Caki2 (cell line): ENCODE measurements at regions not wholly inside any gene's neighbourhood (a gene's known extent, or its start where the extent isn't known, plus 50 kb on each side); places are given as distances from the start of the nearest gene placed in this dataset.
A peak's percentile ranks its signal among the peaks of the same experiment; 100 is the strongest.

Experiments used
- DNase-seq: peaks from one replicate; pipeline ENCODE4 v3.0.0-alpha.2; 2015; ENCODE audit warnings: low read depth
- in situ Hi-C: cut with HindIII; loops from 2 replicates; pipeline ENCODE4 v1.10.0; 2016; ENCODE audit warnings: low sequenced_read_pairs, low pct_unique_long_range_greater_than_20kb, mixed read lengths

DNA sequence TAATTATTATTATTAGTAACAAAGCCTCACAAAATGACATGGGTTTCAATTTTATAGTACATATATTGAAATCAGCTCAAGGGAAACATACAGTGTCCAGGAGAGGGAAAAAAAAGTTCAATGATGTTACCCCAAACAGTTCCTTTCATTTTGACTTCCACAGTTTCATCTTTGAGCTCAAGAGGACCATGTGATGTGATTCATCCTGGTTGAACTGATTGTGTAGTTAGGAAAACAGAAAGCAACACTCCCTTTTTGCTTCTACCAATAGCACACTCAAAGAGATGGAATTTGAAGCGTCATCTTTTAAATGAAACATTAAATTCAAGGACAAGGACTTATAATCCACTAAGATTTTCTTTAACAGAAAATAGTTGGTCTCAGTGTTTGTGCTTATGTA, 461.0 kb downstream of the FOXG1 start:
- in situ Hi-C loops: no loop called here
- no peak for DNase-seq

DNA sequence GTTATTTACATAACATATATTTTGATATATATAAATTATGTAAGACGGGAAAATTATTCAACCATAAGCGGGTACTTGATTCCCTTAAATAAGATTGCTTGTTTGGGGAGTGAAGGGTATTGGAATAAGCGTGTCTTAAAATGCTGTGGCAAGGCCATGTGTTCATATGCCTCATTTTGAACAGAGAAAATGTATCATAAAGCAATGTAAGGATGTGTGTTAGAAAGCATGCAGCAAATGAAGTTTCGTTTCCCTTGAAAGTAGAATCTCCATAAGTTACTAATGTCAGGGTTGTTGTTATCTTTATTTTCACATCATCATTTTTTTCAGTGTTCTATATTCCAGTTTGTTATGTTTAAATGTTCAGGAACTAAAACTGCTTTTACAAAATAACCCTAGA, 465.6 kb downstream of the FOXG1 start:
- in situ Hi-C loops: no loop called here
- no peak for DNase-seq

DNA sequence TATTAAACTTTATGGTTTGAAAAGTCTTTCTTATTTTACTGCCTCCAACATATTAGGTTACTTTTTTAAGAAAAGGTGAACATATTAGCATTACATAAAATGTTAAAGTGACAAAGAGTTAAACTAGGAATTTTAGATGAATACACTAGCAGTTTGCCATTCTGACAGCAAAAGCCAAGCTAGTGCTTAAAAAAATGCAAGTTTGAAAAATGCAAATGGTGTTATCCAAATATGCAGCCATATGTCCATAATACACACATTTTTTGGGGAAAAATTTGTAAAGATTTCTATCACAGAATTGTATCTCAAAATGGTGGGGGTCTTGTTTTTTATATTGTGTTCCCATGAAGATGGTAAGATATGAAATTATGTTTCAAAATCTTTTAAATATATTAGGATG, 466.1 kb downstream of the FOXG1 start:
- DNase-seq: no peak
- in situ Hi-C loops: no loop called here

DNA sequence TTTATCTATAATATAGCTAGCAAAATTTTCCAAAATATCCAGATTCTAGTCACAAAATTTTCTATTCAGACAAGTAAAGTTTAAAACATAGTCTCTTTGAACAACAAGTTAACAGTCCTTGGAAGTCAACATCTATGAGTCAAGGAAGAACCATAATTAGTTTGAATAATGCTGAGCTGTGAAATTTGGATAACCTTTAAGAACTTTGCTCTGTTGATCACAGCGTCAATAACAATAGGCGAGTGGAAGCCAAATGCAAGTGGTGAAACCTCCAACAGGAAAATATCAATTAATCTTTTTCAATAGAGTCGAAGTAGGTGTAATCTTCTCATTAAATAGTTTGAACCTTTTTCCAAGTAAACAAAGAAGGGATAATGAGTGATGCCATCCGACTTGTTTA, 466.6 kb downstream of the FOXG1 start:
- no peak for DNase-seq
- in situ Hi-C loops: no loop called here

DNA sequence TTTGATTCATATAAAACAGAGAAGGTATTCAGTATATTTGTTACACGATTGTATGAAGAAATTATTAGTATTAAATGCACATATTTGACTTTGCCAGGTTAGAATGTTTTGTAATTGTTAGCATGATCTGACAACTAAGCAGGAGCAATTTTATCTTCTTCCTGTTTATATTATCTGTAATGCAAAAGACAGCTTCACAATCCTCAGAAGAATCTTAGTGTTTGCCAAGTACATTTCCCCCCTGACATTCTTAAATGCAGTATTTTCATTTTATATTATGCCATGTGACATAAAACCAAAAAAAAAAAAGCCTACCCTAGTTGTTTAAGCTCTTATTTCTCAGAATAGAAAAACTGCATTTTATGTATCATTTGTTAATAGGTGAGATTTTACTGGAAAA, 469.4 kb downstream of the FOXG1 start:
- in situ Hi-C loops: no loop called here
- no peak for DNase-seq

DNA sequence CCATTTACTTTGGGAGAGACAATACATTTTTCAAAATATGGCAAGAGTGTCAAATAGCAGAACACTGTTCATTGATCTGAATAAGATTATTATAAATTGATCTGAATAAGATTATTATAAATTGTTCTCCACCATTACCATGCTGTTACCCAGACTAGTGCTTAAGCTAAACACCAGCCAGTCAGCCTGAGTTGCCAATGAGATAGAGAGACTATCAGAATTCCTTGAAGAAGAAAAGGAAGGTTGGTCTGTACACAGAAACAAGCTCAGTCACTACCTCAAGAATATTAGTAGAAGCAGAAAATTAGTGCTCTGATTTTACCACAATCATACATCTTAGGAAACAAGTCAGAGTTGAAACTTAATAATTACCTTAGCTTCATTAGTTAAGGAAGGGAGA, 469.8 kb downstream of the FOXG1 start:
- in situ Hi-C loops: no loop called here
- DNase-seq: no peak

DNA sequence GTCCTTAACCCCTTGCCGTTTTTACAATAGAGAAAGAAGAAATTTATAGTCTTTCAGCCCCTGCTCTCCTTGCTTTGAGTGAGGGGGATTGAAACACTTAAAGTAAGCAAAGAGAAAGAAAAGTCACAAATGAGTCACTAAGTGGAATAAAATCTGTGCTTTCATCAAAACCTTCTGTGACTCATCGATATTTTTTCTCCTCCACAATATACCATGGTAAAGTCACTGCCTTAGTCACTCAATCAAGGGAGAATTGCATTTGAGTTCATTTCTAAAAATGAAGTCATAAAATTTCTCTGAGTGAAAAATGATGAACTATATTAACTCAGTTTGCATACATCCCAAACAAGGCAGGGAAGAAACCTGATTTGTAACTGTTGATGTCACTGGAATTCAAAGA, 470.3 kb downstream of the FOXG1 start:
- DNase-seq: peak; percentile 49
- in situ Hi-C loops: no loop called here

DNA sequence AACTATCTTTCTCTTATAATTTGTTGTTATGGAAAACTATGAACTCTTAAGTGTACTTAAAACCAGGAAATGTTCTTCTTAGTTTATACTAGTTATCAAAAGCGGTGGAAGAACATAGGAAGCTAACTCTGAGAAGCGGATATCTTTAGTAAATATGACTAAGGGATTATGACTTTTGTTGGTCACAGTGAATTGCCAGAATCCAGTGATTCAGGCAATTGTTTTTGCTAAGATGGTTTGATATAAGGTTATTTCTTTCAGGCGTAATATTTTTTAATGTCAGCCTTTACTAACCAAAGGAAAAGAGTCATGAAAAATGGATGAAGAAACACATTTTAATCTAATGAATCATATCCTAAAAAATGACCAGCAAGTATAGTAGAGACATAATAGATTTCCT, 473.5 kb downstream of the FOXG1 start:
- DNase-seq: peak; percentile 18
- in situ Hi-C loops: no loop called here

DNA sequence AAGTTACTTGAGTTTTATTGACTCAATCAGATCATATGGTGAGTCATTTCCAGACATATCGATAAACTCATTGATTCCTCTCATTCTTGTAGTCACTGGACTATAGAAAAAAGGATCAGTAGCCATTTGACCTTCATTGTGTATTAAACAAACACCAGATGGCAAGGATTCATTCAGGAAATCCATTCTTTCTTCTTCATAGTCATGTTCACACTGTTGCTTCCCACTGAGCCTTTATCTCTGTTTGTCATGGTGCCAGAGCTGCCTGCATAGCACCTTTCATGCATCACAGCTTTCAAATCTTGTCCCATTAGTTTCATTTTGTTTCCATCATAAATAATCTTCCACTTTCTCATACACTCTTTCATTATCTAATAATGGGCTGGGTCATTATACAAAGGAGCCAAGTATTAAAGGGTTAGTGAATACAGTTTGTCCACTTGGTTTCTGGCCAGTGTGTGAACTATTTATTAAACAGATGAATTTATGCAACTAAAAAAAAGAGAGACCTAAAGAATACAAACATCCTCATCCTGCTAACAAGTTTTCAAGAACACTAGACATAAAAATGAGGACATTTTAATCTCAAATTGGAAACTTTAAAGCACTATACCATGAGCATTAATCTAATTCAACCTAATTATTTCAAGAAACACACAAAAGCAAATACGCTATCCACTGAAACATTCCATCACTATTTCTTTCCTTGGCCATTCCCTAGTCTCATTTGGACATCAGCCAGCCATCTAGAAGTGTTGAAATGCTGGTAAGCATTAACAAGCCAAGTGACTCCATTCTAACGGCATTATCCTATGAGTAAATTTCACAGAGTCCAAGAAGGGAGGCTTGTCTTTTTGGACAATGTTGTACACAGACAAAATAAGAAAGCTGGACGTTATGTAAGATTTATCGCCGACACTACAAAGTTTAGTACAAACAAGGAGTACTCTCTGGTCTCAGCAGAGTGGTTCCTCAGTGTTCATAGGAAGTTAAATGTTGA, 476.5 kb downstream of the FOXG1 start:
- in situ Hi-C loops: no loop called here
- DNase-seq: peak; percentile 60

DNA sequence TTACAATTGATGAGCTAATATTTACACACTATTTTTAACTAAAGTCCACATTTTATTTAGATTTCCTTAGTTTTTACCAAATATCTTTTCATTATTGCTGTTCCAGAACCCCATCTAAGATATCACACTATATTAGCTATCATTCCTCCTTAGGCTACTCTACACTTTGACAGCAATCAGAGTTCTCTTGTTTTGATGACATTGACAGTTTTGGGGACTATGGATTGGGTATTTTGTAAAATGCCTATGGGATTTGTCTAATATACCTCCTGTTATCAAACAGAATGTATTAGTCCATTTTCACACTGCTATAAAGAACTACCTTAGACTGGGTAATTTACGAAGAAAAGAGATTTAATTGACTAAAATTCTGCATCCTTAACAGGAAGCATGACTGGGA, 489.1 kb downstream of the FOXG1 start:
- in situ Hi-C loops: no loop called here
- no peak for DNase-seq

DNA sequence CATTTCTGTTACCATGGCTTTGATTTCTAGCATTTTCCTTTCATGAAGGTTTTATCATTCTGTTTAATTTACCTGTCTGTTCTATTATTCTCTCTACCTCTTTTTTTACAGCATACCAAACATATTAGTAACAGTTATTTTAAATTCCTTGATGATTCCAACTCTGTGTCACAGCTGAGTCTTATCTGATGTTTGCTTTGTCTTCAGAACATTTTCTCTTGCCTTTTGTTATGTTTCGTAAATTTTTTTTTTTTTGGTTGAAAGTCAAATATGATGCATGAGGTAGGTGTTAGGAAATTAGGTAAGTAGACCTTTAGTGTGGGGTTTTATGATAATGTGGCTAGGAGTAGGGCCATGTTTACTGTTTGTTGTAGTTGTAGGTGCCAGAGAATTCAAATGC, 496.4 kb downstream of the FOXG1 start:
- in situ Hi-C loops: no loop called here

DNA sequence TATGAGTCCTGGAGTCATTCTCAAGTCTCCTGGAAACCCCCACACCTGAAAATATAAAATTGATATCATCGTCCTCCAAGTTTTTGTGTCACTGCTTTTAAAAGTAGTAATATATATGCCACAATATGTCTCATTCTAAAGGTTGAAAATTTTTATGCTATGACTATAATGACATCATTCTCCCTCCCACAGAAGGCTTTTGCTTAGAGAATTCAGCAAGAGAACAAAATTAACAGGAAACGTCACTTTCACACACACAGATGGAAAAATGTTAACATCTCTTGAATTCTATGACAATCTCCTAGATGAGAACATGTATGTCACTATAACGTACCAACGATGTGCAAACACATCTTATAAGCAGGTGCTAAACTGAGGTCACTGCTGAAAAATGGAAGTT, 498.3 kb downstream of the FOXG1 start:
- in situ Hi-C loops: no loop called here
- no peak for DNase-seq

More for the DNA sequence above, 496.4 kb downstream of the FOXG1 start:
- no peak for DNase-seq

DNA sequence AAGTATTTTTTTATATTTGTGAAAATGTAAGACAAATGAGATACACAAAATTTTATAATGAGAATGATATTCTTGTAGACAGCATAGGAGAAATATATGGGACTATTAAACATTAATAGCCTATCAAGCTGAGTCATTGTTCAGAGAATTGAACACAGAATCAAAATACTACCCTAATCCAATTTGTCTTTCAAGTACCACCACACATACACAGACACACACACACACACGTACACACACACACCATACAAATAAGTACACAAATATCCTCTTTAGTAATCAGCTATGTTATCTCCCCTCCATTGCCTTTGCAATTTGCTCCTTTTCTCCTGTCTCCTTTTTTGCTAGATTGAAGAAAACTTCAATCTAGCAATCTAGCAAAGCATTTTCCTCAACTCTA, 499.3 kb downstream of the FOXG1 start:
- in situ Hi-C loops: no loop called here
- DNase-seq: no peak

DNA sequence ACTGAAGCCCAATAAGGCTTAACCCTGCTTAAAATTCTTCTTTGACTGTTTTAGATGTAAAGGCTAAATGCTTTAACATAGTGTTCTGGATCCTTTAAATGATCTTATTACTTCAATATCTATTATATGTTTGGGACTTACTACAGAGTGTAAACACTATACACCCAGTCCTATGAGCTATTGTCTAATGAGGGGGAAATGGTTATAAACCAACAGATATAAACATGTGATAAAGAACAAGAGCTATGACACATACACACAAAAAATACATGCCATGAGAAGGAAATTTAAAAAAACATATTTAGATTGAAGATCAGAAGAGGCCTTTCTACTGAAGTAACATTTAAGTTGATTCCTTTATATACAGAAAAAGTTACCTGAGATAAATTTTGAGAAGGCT, 505.1 kb downstream of the FOXG1 start:
- no peak for DNase-seq
- in situ Hi-C loops: no loop called here

DNA sequence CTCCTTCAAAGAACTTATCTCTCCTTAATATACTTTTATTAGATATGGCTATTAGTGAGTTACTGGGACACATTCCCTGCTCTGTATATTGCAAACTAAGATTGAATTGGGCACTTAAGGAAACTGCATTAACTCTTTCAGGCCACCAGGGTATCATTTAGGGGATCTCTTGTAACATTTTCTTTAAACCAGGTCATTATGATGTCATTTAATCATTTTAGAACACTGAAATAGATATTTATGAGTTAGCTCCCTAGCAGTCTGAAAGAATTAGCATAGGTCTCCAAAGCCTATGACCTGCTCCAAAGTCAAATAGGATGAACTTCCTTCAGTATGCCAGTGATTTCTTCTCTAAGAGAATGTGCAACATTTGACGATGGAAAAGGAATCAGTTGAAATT, 506.9 kb downstream of the FOXG1 start:
- DNase-seq: no peak
- in situ Hi-C loops: no loop called here

DNA sequence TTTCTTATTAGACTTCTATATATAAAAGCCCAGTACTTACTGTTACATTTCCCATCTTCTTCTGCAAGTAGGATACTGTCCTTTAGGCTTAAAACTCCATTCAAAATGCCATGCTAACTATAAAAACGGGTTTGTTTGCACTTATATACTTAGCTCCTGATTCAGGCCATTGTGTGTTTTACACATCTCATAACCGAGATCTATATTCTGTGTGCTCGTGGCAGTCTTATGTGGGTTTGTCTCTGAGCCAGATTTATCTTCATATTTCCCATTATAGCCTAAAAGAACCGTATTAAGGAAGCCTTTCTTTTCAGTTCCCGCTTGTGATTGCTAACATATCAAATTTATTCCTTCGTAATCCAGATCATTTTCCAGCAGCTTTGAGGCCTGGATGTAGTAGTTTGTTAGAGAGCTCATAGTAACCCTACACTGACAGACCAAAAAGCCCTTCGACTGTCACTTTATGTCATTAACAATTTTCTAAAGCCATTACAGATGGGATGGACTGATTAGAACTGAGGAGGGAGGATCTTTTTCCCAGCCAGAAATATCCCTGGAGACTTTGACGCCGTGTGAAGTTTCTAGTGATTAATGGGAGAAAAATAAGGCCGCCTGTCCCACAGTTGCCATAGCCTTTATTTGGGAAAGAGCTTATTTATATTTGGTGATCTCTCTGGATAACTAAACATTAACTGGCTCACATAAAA, 508.5 kb downstream of the FOXG1 start:
- no peak for DNase-seq

DNA sequence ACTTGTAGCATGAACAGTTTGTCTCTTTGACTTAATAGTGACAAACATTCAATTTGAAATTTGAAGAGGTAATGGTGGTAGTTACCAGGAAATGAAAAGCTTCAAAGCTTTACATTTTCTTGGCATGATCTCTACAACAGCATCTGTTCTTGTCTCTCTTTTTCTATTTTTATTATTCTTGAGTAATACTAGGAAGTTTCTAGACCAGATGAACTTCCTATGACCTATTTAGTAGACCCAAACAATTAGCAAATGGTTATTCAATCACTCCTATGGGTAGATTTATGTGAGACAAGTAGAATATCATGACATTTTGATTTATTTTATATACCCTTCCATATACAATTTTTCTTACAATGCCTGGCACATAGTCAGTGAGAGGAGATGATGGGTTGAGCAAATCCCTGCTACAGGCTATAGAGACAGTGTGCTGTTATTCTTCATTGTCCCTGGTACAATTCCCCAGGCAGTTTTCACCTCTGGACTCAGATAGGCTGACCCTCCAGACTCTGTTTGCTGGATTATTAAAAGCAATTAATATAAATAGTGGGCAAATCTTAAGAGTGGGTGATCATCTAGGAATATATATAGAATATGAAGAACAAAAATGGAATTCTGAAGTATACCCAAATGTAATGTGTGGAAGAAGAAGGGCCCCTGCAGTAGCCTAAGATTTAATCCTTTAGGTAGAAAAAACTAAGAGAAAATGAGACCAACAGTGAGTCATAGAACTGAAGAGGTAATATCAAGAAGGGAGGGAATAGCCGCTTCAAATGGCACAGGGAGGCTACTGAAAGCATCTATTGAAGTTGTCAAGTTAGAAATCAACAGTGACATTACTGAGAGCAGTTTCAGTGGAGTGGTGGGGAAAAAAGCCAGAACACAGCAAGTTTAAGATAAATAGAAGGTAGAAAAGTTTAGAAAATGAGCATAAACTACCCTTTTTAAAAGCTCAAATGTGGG, 512.0 kb downstream of the FOXG1 start:
- in situ Hi-C loops: no loop called here
- DNase-seq: no peak

More for the DNA sequence above, 508.5 kb downstream of the FOXG1 start:
- in situ Hi-C loops: no loop called here

DNA sequence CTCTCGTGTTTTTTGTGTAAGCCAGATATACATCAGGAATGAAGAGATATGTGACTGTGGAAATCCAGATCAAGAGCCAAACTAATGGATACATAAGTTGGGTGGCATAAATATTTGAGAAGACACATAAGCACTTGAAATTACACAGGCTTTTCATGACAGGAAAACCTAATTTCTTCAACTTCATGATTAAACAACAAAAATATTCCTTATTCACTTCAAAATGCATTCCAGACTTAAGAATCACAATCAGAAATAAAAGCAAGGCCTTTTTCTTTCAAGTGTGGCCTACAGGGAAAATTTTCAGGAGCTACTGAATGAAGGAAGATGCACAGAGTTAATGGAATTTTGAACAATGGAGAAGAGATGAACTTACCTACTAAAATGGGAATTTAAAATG, 515.6 kb downstream of the FOXG1 start:
- in situ Hi-C loops: no loop called here
- DNase-seq: no peak
